HG02571 (cell line): ENCODE measurements at regions not wholly inside any gene's neighbourhood (a gene's known extent, or its start where the extent isn't known, plus 50 kb on each side); places are given as distances from the start of the nearest gene placed in this dataset.

Experiments
- ATAC-seq: cut with Tn5 transposase; IDR thresholded peaks from one replicate; pipeline ENCODE4 v1.9.1; 2021; ENCODE audit warnings: mild to moderate bottlenecking, moderate library complexity; ENCODE audit not compliant: unreplicated experiment

DNA sequence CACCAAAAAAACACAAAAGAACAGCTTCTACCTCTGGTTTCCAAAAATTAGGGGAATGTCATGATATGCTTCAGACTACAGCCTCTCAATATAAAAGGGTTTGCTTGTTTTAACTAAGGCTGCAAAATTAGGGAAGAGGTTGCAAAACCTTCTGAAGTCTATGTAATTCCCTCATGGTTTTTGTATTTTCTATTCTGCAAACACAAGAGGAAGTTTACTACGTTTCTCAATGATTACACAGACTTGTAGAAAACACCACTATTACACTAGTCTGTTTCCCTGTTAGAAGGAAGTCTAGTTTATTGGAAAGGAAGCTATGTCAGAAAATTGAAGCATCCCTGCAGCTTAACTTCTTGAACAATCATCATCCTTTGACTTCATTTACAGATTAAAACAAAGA, 229.7 kb upstream of the FMN2 start:
- no peak for ATAC-seq

DNA sequence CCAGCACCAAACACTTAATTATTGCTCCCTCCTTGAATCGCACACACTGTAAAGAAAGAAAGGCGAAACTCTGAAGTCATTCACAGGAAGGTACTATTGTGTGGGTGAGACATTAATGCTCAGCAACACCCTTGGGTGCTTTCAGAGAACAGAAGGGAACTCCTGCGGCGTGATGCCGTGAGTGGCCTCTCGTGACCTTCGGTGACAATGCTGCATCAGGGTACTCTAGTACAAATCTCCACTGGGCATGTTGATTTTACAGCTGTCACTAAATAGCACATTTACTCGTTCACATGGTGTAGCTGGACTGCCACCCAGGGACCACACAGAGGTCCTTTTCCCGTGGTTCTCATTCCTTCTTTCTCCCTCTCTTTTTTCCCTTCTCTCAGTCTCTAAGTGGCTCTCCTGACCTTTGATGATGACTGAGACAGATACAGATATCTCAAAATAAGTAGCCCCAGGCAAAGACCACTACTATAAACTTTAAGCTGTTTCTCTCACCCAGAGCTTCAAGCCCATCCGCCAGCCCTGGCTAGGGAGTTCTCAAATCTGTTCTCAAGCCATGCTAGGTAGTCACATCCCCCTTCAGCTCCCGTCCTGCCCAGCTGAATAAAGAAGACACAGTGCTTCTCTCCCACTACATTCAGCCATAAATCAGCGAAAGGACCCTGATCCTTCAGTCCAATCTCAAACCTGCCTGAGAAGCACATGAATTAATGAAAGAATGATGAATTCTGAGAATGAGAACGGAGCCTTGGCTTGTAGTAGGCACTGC, 223.4 kb upstream of the FMN2 start:
- no peak for ATAC-seq

GRCh38 chr1:239870194-239870593, 221.5 kb upstream of the FMN2 start:
- ATAC-seq: no peak

- no peak for ATAC-seq
Measured at GRCh38 chr1:239872626-239873025, 219.1 kb upstream of the FMN2 start.

DNA sequence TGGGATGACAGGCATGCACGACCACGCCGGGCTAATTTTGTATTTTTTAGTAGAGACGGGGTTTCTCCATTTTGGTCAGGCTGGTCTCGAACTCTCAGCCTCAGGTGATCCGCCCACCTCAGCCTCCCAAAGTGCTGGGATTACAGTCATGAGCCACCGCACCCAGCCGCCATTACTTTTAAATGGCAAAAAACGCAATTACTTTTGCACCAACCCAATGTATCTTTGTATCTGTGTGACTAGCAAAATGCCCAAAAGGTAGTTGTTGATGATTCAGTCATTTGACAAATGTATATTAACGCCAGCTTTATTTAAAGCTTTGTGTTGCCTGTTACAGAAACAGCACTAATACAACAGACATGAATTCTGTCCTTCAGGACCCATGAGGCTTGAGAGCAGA, 216.9 kb upstream of the FMN2 start:
- no peak for ATAC-seq

GRCh38 chr1:239879321-239880170, 212.1 kb upstream of the FMN2 start:
- ATAC-seq: no peak

- no peak for ATAC-seq
Measured at GRCh38 chr1:239882967-239883366, 208.7 kb upstream of the FMN2 start.

GRCh38 chr1:239884796-239885195, 206.9 kb upstream of the FMN2 start:
- ATAC-seq: no peak

DNA sequence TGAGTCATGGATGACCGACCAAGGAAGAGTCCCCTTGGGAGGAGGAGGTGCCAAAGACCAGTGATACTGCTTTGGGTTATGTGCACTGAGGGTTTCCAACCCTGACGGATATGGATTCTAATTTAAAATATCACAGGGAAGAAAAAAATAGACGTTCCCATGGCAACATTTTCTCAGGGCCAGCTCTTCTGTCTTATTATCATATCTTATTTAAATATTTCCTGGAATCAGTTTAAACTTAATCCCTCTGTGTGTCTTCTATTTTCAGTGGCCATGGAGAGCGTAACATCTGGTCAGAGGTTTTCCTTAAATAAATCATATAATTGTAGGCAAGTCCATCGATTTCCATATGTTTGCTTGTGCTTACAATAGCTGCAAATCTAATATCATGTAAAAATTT, 205.4 kb upstream of the FMN2 start:
- ATAC-seq: no peak

GRCh38 chr1:239888639-239889038, 203.0 kb upstream of the FMN2 start:
- ATAC-seq: no peak

- ATAC-seq: no peak
Measured at GRCh38 chr1:239891621-239892358, 199.9 kb upstream of the FMN2 start.

GRCh38 chr1:239892602-239893001, 199.1 kb upstream of the FMN2 start:
- no peak for ATAC-seq

GRCh38 chr1:239893127-239893731, 198.5 kb upstream of the FMN2 start:
- no peak for ATAC-seq

GRCh38 chr1:239896569-239896968, 195.1 kb upstream of the FMN2 start:
- no peak for ATAC-seq

GRCh38 chr1:239896980-239897379, 194.7 kb upstream of the FMN2 start:
- ATAC-seq: no peak

- ATAC-seq: no peak
Measured at GRCh38 chr1:239897458-239897857, 194.2 kb upstream of the FMN2 start.

DNA sequence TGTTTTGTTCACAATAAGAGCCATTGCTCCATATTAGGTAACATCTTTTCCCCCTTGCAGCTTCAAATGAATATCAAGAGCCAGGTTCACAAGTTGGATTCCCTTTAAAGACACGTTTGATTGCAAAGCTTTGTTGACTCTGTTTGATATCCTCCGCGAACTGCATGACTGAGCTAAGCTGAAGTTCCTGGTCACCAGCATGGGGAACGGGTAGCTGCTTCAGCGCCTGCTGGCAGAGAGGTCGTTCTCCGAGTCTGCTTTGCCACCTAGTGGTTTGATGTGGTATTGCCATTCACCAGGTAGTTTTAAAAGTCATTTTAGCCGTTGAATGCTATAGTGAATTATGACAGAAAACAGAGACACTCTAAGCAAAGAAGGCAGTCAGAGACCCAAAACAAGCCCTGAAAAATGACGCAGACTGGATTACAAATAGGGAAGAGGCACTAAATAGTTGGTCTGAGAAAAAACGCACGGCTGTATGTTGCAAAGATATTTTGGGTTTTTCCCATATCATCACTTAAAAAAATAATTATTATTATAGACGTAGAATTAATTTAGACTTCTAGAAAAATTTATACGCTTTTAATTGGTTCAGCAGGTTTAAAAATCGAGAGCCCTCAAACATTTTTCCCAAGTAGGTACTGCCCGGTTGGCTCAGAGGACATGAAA, 193.5 kb upstream of the FMN2 start:
- ATAC-seq: peak; percentile 90

- no peak for ATAC-seq
Measured at GRCh38 chr1:239899747-239900146, 191.9 kb upstream of the FMN2 start.

GRCh38 chr1:239906394-239906793, 185.3 kb upstream of the FMN2 start:
- no peak for ATAC-seq

- no peak for ATAC-seq
Measured at GRCh38 chr1:239909898-239910297, 181.8 kb upstream of the FMN2 start.

- no peak for ATAC-seq
Measured at GRCh38 chr1:239912471-239912870, 179.2 kb upstream of the FMN2 start.
